ENCODE measurements at regions not wholly inside any gene's neighbourhood (a gene's known extent, or its start where the extent isn't known, plus 50 kb on each side); places are given as distances from the start of the nearest gene placed in this dataset.

GRCh38 chr7:42456756-42457276, 219.8 kb upstream of the GLI3 start:
- Mint-ChIP-seq H3K27ac (no peak overlapping the region), H3K27me3 (ENCODE audit: low read depth) (peaks cover 3% of the 10 kb centered on the region), H3K36me3 (ENCODE audit: insufficient read depth in 1 of 3, low read depth in 3 of 3) (no peaks in the 10 kb centered on the region), H3K9me3 (no peaks in the 10 kb centered on the region; a peak in 2 of 5 replicates), H3K4me1 (no peaks in the 10 kb centered on the region), H3K4me3 (no peak overlapping the region)
- DNase-seq: no peak
- Histone ChIP-seq H3K9me3 (ENCODE audit: control insufficient read depth, low read depth, low read length) (no peaks in the 10 kb centered on the region), H2BK12ac (ENCODE audit: insufficient read length, low read depth, low read length) (no peak overlapping the region), H3T11ph (ENCODE audit: low read length) (no peak overlapping the region), H4K5ac (ENCODE audit: insufficient read length, low read depth, low read length) (no peak overlapping the region), H3K9ac (ENCODE audit: extremely low read depth, insufficient read length, low read length) (no peak overlapping the region), H3K79me1 (ENCODE audit: insufficient read depth, low read depth, low read length, poor library complexity, severe bottlenecking) (no peaks in the 10 kb centered on the region), H3K56ac (ENCODE audit: insufficient read length, low read depth, low read length) (no peak overlapping the region), H3K79me2 (ENCODE audit: insufficient read depth, low read length) (no peaks in the 10 kb centered on the region), H3K23ac (ENCODE audit: insufficient read length, low read depth, low read length) (no peak overlapping the region), H3K4me1 (ENCODE audit: insufficient read depth, low read length) (no peaks in the 10 kb centered on the region), H3K27ac (ENCODE audit: insufficient read length, low read depth, low read length) (no peak overlapping the region), H2BK5ac (ENCODE audit: insufficient read length, low read length) (no peak overlapping the region), H4K91ac (ENCODE audit: insufficient read length, low read depth, low read length) (no peak overlapping the region), H2BK20ac (ENCODE audit: low read depth, low read length, poor library complexity, severe bottlenecking) (no peak overlapping the region), H3K27me3 (ENCODE audit: insufficient read depth, low read length) (no peaks in the 10 kb centered on the region), H3K4me2 (ENCODE audit: insufficient read depth, insufficient read length, low read length) (no peak overlapping the region), H3K14ac (ENCODE audit: insufficient read depth, low read length) (no peak overlapping the region), H2BK120ac (ENCODE audit: low read depth, low read length, poor library complexity, severe bottlenecking) (no peak overlapping the region), H2AFZ (ENCODE audit: low read length) (no peak overlapping the region), H3K23me2 (ENCODE audit: insufficient read length, low read depth, low read length, poor library complexity, severe bottlenecking) (no peaks in the 10 kb centered on the region), H2AK5ac (ENCODE audit: insufficient read length, low read length) (no peak overlapping the region), H3K4ac (ENCODE audit: low read depth, low read length) (no peak overlapping the region), H2BK15ac (ENCODE audit: low read depth, low read length) (no peak overlapping the region), H4K20me1 (ENCODE audit: control insufficient read depth, insufficient read depth, insufficient read length) (no peaks in the 10 kb centered on the region), H4K8ac (replicated peaks; ENCODE audit: insufficient read length, low read depth, low read length) (no peak overlapping the region), H3K18ac (ENCODE audit: insufficient read length, low read depth, low read length) (no peak overlapping the region)
- no peak for TF ChIP-seq CTCF (conservative IDR thresholded peaks at IDR 0.05)
- WGBS (ENCODE audit: extremely low coverage, insufficient read length, low lambda C conversion rate): no CpG with 5 or more reads among the region's 4 CpGs
